GM12892 (cell line): ENCODE measurements at regions not wholly inside any gene's neighbourhood (a gene's known extent, or its start where the extent isn't known, plus 50 kb on each side); places are given as distances from the start of the nearest gene placed in this dataset.

ENCODE experiments used
- POLR2A ChIP-seq: IDR thresholded peaks from 2 replicates; pipeline ENCODE4 v1.6.1; 2011; ENCODE audit warnings: low read depth, low read length, control low read depth
- POLR2AphosphoS5 ChIP-seq: IDR thresholded peaks from 2 replicates; pipeline ENCODE4 v1.6.1; 2011; ENCODE audit warnings: low read depth, low read length, control low read depth
- TAF1 ChIP-seq: IDR thresholded peaks from 2 replicates; pipeline ENCODE4 v1.6.1; 2011; ENCODE audit warnings: low read depth, mild to moderate bottlenecking, control low read depth, low read length, borderline replicate concordance

- TF ChIP-seq POLR2A, result no peak
- no peak for TF ChIP-seq TAF1
- no peak for TF ChIP-seq POLR2AphosphoS5
Measured at GRCh38 chr3:163684651-163685050, 1393.6 kb downstream of the SI start.
